ENCODE measurements at regions not wholly inside any gene's neighbourhood (a gene's known extent, or its start where the extent isn't known, plus 50 kb on each side); places are given as distances from the start of the nearest gene placed in this dataset.

DNA sequence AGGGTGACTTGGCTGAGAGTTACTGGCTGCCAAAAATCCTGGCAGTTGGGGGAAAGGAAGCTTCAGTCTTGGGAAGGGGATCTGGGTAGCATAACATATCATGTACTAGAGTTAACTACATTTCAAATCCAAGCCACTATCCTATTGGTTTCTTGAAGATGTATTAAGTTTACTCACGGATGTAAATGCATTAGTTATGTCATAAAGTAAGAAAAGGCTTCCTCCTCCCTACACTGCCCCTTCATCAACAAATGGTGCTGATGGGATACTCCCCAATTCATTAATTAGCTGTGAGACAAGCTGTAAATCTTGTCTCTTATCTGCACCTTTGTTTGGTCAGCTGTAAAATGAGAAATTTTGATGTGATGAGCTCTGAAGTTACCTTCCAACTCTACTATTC, 150.1 kb upstream of the SOX5 start:
- TF ChIP-seq, protein P1, sequence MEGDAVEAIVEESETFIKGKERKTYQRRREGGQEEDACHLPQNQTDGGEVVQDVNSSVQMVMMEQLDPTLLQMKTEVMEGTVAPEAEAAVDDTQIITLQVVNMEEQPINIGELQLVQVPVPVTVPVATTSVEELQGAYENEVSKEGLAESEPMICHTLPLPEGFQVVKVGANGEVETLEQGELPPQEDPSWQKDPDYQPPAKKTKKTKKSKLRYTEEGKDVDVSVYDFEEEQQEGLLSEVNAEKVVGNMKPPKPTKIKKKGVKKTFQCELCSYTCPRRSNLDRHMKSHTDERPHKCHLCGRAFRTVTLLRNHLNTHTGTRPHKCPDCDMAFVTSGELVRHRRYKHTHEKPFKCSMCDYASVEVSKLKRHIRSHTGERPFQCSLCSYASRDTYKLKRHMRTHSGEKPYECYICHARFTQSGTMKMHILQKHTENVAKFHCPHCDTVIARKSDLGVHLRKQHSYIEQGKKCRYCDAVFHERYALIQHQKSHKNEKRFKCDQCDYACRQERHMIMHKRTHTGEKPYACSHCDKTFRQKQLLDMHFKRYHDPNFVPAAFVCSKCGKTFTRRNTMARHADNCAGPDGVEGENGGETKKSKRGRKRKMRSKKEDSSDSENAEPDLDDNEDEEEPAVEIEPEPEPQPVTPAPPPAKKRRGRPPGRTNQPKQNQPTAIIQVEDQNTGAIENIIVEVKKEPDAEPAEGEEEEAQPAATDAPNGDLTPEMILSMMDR (IDR thresholded peaks at IDR 0.05) = no peak
- no peak for TF ChIP-seq EZH2 (IDR thresholded peaks at IDR 0.05; ENCODE audit: borderline replicate concordance, insufficient read depth, low read depth, low read length, poor library complexity, severe bottlenecking)
